ACC112 (cell line): ENCODE measurements at regions not wholly inside any gene's neighbourhood (a gene's known extent, or its start where the extent isn't known, plus 50 kb on each side); places are given as distances from the start of the nearest gene placed in this dataset.

ENCODE experiments used
- H2AFZ ChIP-seq: fragments of 200-600 bp; sonication (generic); one replicate; pipeline ENCODE4 v1.6.0; 2017; ENCODE audit warnings: antibody characterized with exemption, low read length; ENCODE audit not compliant: unreplicated experiment
- H3K27ac ChIP-seq: fragments of 200-600 bp; sonication (generic); 2 replicates; pipeline ENCODE4 v1.5.1; 2014; ENCODE audit warnings: low read depth, mild to moderate bottlenecking, antibody characterized with exemption, low read length, moderate library complexity
- H3K27me3 ChIP-seq: fragments of 200-600 bp; sonication (generic); 2 replicates; pipeline ENCODE4 v1.6.1; 2014; ENCODE audit warnings: mild to moderate bottlenecking, antibody characterized with exemption, low read length, moderate library complexity, mixed read lengths; ENCODE audit not compliant: insufficient read depth
- H3K36me3 ChIP-seq: fragments of 200-600 bp; sonication (generic); 2 replicates; pipeline ENCODE4 v1.6.1; 2016; ENCODE audit warnings: mild to moderate bottlenecking, antibody characterized with exemption, low read length, moderate library complexity, mixed read lengths; ENCODE audit not compliant: insufficient read depth
- H3K4me1 ChIP-seq: fragments of 200-600 bp; sonication (generic); one replicate; pipeline ENCODE4 v1.6.1; 2016; ENCODE audit warnings: low read length, mixed read lengths; ENCODE audit not compliant: insufficient read depth, unreplicated experiment, control insufficient read depth
- H3K4me3 ChIP-seq: fragments of 200-600 bp; sonication (generic); 2 replicates; pipeline ENCODE4 v1.5.1; 2014; ENCODE audit warnings: mild to moderate bottlenecking, low read depth, low read length
- H3K79me2 ChIP-seq: fragments of 200-600 bp; sonication (generic); one replicate; pipeline ENCODE4 v1.6.0; 2016; ENCODE audit warnings: low read length; ENCODE audit not compliant: control insufficient read depth, unreplicated experiment, insufficient read depth

DNA sequence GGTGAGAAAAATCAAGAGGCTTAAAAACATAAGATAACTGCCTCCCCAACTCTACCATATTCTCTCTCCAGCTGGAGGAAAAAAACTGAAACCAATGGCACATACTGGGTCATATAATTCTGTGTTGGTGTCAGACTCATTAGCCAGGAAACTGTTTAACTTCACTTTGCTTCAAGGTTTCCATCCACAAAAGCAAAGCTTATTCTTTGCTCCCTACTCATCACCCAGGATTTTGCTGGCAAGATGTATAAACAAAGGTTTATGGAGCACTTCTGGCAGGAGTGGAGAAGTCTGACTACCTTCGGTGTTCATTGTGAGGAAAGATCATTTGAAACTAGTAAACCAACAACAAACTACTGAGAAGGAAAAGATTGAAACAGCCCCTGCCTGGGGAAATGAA lies 197.5 kb upstream of the SERP2 start:
- Histone ChIP-seq H3K27ac (no peak overlapping the region), H3K4me1 (peaks cover 10% of the 10 kb centered on the region), H3K4me3 (no peak overlapping the region), H3K27me3 (no peaks in the 10 kb centered on the region), H3K79me2 (no peaks in the 10 kb centered on the region), H3K36me3 (no peaks in the 10 kb centered on the region), H2AFZ (no peak overlapping the region)

DNA sequence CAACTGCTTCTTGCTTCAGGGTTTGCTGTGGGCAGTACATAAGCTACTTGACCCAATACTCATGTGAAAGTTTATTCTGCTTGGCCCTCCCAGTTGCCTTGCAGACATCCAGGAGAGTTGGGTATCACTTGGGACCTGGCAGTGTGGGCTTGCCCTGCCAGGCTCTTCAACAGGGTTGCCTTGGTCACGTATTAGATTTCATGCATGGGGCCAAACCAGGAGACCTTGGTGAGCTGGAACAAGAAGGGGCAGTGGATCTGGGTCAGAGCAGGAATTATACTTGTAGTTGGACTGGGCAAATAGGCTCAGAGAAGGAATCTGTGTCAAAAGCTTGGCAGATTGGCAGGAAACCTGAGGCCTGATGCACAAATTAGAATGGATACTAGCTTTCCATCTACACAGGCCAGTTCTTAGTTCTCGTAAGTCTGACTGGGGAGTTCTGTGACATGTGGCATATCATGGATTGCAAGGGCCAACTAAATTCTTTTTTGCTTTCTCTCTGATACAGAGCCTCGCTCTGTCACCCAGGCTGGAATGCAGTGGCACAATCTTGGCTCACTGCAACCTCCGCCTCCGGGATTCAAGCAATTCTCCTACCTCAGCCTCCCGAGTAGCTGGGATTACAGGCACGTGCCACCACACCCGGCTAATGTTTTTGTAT lies 192.6 kb upstream of the SERP2 start:
- Histone ChIP-seq H3K27ac (no peak overlapping the region), H3K4me1 (no peaks in the 10 kb centered on the region), H2AFZ (no peak overlapping the region), H3K36me3 (no peaks in the 10 kb centered on the region), H3K27me3 (no peaks in the 10 kb centered on the region), H3K79me2 (no peaks in the 10 kb centered on the region), H3K4me3 (no peak overlapping the region)

DNA sequence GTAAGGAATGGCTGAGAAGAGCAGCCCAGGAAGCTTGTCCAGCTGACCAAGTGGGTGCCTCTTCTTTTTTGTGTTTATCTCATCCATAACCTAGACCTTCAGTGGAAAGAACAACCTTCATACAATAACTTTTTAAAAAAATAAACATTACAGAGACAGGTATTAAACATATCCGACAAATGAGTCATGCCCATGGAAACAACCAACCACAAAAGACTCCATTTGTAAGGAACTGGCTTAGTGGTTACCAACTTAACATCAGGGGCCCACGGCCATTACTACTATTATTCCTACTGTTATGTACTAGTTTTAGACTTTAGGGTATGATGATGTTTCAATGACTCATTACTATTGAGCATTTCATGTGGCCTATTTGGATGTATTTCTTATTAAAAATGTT lies 191.7 kb upstream of the SERP2 start:
- Histone ChIP-seq H3K79me2 (no peaks in the 10 kb centered on the region), H3K27ac (no peak overlapping the region), H3K4me3 (no peak overlapping the region), H3K27me3 (no peaks in the 10 kb centered on the region), H3K4me1 (no peaks in the 10 kb centered on the region), H3K36me3 (no peaks in the 10 kb centered on the region), H2AFZ (no peak overlapping the region)

DNA sequence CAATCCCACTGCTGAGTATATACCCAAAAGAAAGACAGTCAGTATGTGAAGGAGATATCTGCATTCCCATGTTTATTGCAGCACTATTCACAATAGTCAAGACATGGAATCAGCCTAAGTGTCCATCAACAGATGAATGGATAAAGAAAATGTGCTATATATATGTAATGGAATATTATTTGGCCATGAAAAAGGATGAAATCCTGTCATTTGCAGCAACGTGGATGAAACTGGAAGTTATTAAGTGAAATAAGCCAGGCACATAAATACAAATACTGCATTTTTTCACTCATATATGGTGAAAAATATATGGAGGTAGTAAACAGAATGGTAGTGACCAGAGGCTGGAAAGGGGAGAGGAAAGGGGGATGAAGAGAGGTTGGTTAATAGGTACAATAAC lies 188.9 kb upstream of the SERP2 start:
- no peak overlapping the region for H2AFZ ChIP-seq
- H3K27ac ChIP-seq: no peak overlapping the region
- H3K27me3 ChIP-seq: no peaks in the 10 kb centered on the region
- H3K4me3 ChIP-seq: no peak overlapping the region
- no peaks in the 10 kb centered on the region for H3K79me2 ChIP-seq
- peaks cover 10% of the 10 kb centered on the region for H3K4me1 ChIP-seq
- H3K36me3 ChIP-seq: no peaks in the 10 kb centered on the region

DNA sequence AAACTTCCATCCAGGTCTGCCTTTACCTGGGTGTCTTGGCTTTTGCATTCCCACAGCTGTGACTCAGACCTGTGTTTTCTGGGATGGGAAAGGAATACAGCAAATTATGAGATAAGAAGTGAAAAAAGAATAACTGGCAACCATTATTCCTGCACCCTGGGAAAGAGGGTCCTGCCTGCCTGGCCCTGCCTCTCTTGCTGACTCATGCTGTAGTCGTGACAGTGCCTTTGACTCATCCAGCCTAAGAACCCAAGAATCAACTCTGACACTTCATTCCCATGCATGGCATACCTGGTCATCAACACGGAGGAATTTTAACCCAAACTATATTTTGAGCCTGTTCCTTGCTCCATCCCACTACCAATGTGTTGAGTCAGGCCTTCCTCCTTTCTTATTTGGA lies 185.4 kb upstream of the SERP2 start:
- H3K27me3 ChIP-seq: no peaks in the 10 kb centered on the region
- no peak overlapping the region for H2AFZ ChIP-seq
- no peak overlapping the region for H3K4me3 ChIP-seq
- peaks cover 10% of the 10 kb centered on the region for H3K4me1 ChIP-seq
- H3K27ac ChIP-seq: peak overlapping the region; percentile 50; the same call in 1 of the 2 replicates
- no peaks in the 10 kb centered on the region for H3K36me3 ChIP-seq
- H3K79me2 ChIP-seq: no peaks in the 10 kb centered on the region

DNA sequence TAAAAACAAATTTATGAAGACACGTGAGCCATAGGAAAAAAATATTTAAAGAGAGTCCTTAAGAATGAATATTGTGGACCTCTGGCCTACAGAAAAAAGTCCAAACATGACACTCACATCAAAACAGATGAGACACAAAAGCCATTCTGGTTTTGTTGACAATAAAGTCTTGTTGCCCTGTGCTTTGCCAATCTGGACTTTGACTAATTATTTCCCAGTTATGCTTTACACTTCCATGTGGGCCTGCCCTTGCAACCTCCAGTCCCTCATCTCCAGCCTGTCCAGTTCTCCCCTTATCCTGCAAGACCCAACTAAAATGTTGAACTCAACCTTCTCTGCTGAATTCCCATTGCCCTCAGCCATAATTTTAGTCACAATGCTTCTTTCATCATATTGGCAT lies 184.5 kb upstream of the SERP2 start:
- Histone ChIP-seq H2AFZ (no peak overlapping the region), H3K27me3 (no peaks in the 10 kb centered on the region), H3K27ac (no peak overlapping the region), H3K36me3 (no peaks in the 10 kb centered on the region), H3K79me2 (no peaks in the 10 kb centered on the region), H3K4me1 (peaks cover 10% of the 10 kb centered on the region), H3K4me3 (no peak overlapping the region)

DNA sequence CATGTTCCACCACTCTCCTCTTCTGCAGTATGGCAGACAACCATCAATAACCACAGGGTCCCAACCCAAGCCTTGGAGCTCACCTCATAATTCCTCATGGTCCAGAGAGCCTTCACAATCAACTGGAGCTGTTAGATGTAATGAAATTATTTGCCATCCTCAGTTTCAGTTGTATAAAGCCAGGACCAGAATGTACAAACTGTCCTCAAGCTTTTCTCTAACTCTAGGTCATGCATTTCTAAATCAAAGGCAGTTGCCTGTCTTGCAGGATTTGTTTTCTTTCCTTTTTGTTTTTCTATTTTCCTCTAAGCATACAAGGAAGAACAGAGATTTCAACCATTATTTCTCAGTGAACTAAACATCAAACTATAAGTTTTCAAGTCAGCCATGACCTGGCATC lies 182.5 kb upstream of the SERP2 start:
- no peaks in the 10 kb centered on the region for H3K36me3 ChIP-seq
- no peaks in the 10 kb centered on the region for H3K27me3 ChIP-seq
- peak overlapping the region; percentile 14; the same call in 1 of the 2 replicates for H3K4me3 ChIP-seq
- H3K27ac ChIP-seq: no peak overlapping the region
- H3K4me1 ChIP-seq: peaks cover 10% of the 10 kb centered on the region
- no peaks in the 10 kb centered on the region for H3K79me2 ChIP-seq
- peak overlapping the region; percentile 91 for H2AFZ ChIP-seq

DNA sequence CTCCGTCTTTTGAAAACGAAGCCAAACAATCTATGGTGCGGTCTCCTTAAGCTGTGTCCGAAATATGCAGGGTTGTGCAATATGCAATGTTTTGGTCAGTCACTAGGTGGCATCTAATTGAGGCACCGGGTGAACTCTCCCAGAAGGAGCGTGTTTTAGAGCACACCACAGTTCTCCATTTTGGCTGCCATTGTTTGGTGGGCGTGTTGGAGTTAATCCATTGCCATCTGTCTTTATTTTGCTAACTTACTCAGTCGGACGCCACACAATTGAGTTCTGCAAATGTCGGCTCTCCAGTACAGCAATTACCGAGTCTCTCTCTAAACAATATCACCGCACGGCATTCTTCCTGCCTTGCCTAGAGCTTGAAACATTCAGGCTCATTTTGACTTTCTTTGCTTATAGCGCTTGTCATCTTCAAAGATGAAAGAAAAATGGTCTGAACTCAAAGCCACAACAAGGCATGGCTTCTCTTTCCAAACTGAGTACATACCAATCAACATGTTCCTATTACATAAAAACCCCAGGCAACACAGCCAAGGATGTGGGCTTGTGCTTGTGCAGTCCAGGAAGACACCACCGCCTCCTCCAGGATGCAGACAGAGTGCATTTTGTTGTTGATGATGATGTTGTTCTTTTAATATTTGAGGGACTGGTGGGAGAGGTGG lies 182.0 kb upstream of the SERP2 start:
- H3K27me3 ChIP-seq: no peaks in the 10 kb centered on the region
- no peaks in the 10 kb centered on the region for H3K79me2 ChIP-seq
- H2AFZ ChIP-seq: peak overlapping the region; percentile 96
- no peaks in the 10 kb centered on the region for H3K36me3 ChIP-seq
- peak overlapping the region; percentile 41; the same call in 1 of the 2 replicates for H3K27ac ChIP-seq
- H3K4me3 ChIP-seq: peak overlapping the region; percentile 14
- peaks cover 10% of the 10 kb centered on the region for H3K4me1 ChIP-seq

DNA sequence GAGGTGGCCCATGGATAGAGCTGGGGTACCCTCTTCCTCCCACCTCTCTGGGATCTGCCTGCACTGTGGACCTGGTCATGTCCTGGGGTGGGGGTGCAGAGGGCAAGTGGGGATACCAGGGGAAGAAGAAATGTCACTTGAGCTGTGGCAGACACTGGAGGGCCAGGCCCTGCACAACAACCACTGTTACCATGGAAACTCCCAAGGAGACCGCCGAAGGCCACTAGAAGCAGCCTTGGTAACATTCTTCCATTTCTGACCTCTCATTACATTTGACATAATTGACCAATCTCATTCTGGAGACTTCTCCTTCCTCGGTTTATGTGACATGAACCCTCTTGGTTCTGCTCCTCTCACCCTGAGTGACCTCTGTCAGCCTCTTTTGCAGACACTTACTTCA lies 179.9 kb upstream of the SERP2 start:
- H2AFZ ChIP-seq: no peak overlapping the region
- H3K27me3 ChIP-seq: no peaks in the 10 kb centered on the region

DNA sequence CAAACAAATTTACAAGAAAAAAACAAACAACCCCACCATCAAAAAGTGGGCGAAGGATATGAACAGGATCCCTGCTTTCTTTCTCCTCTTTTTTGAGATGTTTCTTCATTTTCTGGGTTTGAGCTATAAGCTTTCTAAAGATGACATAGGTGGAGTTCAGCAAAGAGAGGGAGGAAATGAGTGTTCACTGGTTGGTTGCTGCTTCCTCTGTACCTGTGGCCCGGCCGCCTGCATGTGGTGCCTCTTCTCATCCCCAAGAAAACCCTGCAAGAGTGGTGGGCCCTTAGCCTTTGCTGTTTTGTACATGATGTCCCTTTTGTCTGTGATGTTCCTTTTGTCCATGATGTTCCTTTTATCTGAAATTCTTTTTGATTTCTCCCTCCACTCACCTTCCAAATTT lies 178.4 kb upstream of the SERP2 start:
- Histone ChIP-seq H3K27ac (no peak overlapping the region), H3K36me3 (no peaks in the 10 kb centered on the region), H2AFZ (no peak overlapping the region), H3K79me2 (no peaks in the 10 kb centered on the region), H3K4me1 (peaks cover 16% of the 10 kb centered on the region), H3K4me3 (no peak overlapping the region), H3K27me3 (no peaks in the 10 kb centered on the region)

More for the DNA sequence above, 179.9 kb upstream of the SERP2 start:
- no peaks in the 10 kb centered on the region for H3K79me2 ChIP-seq
- H3K4me3 ChIP-seq: no peak overlapping the region
- H3K36me3 ChIP-seq: no peaks in the 10 kb centered on the region
- H3K4me1 ChIP-seq: peaks cover 12% of the 10 kb centered on the region
- H3K27ac ChIP-seq: no peak overlapping the region

DNA sequence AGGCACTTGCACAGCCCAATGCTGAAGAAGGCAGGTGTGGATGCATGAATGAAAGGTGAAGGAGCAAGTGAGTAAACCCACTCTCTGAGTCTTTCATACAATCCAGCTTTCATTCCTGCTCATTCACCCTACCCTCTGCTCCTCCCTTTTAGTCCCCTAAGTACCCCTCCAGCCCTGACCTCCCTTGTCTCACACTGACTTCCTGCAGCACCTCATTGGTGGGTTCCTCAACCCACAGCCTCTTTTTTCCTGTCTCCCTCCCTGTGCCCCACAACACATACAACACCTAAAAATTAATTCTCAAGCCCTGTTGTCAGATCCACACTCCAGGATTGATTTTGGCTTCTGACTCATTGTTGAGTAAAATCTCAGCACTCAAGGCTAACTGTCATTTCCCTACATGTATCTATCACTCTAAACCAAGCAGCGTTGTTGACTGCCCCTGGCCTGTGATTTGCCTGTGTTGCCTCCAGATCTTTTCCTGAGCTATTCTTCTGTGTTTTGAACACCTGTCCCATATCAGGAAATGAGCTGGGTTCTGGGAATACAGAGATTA lies 177.3 kb upstream of the SERP2 start:
- Histone ChIP-seq H3K4me3 (no peak overlapping the region), H3K27ac (no peak overlapping the region), H2AFZ (no peak overlapping the region), H3K4me1 (peaks cover 16% of the 10 kb centered on the region), H3K36me3 (no peaks in the 10 kb centered on the region), H3K79me2 (no peaks in the 10 kb centered on the region), H3K27me3 (no peaks in the 10 kb centered on the region)
